HG03280 (cell line): ENCODE measurements at regions not wholly inside any gene's neighbourhood (a gene's known extent, or its start where the extent isn't known, plus 50 kb on each side); places are given as distances from the start of the nearest gene placed in this dataset.
"Not testable (repeated sequence)": the region's sequence is repeated elsewhere in the genome, so short reads cannot be mapped to it uniquely, and the experiment has no call there.

Source experiments
- ATAC-seq: cut with Tn5 transposase; IDR thresholded peaks from one replicate; pipeline ENCODE4 v1.9.1; 2021; ENCODE audit warnings: mild to moderate bottlenecking, moderate library complexity; ENCODE audit not compliant: unreplicated experiment

- no peak for ATAC-seq
These were observed 217.4 kb upstream of the GCFC2 start for GRCh38 chr2:75928093-75928492.

GRCh38 chr2:75925331-75926024, 214.8 kb upstream of the GCFC2 start:
- no peak for ATAC-seq

- ATAC-seq, result no peak
These were observed 211.5 kb upstream of the GCFC2 start for GRCh38 chr2:75922191-75922590.

GRCh38 chr2:75920859-75921551, 210.3 kb upstream of the GCFC2 start:
- ATAC-seq, result no peak

- ATAC-seq, result no peak
These were observed 205.3 kb upstream of the GCFC2 start for GRCh38 chr2:75915851-75916634.

- peak; percentile 89 for ATAC-seq
These were observed 186.2 kb upstream of the GCFC2 start for GRCh38 chr2:75896779-75897366.

GRCh38 chr2:75894170-75894569, 183.5 kb upstream of the GCFC2 start:
- no peak for ATAC-seq

- ATAC-seq, result no peak
These were observed 181.8 kb upstream of the GCFC2 start for GRCh38 chr2:75892490-75892889.

- ATAC-seq, result no peak
These were observed 171.8 kb upstream of the GCFC2 start for GRCh38 chr2:75882530-75882929.

- ATAC-seq, result not testable (repeated sequence)
These were observed 164.9 kb upstream of the GCFC2 start for GRCh38 chr2:75875606-75876005.

GRCh38 chr2:75871762-75872614, 161.3 kb upstream of the GCFC2 start:
- not testable (repeated sequence) for ATAC-seq

GRCh38 chr2:75870651-75871137, 160.0 kb upstream of the GCFC2 start:
- ATAC-seq, result peak; percentile 64

- ATAC-seq, result no peak
These were observed 159.4 kb upstream of the GCFC2 start for GRCh38 chr2:75870133-75870532.

GRCh38 chr2:75865702-75866101, 155.0 kb upstream of the GCFC2 start:
- no peak for ATAC-seq

- no peak for ATAC-seq
These were observed 154.4 kb upstream of the GCFC2 start for GRCh38 chr2:75865083-75865482.

- ATAC-seq, result no peak
These were observed 151.8 kb upstream of the GCFC2 start for GRCh38 chr2:75862547-75862946.

- no peak for ATAC-seq
These were observed 142.7 kb upstream of the GCFC2 start for GRCh38 chr2:75853436-75853835.

- no peak for ATAC-seq
These were observed 141.9 kb upstream of the GCFC2 start for GRCh38 chr2:75852639-75853038.

GRCh38 chr2:75846683-75847190, 136.0 kb upstream of the GCFC2 start:
- no peak for ATAC-seq

- ATAC-seq, result no peak
These were observed 133.9 kb upstream of the GCFC2 start for GRCh38 chr2:75844651-75845050.
